ENCODE measurements at regions not wholly inside any gene's neighbourhood (a gene's known extent, or its start where the extent isn't known, plus 50 kb on each side); places are given as distances from the start of the nearest gene placed in this dataset.
"Not testable (repeated sequence)": the region's sequence is repeated elsewhere in the genome, so short reads cannot be mapped to it uniquely, and the experiment has no call there.

- TF ChIP-seq EP300 (IDR thresholded peaks at IDR 0.05; ENCODE audit: low read depth) (no peak), POLR2A (IDR thresholded peaks at IDR 0.05) (no peak), POLR2AphosphoS5 (IDR thresholded peaks at IDR 0.05) (no peak)
- TF ChIP-seq, protein P1, sequence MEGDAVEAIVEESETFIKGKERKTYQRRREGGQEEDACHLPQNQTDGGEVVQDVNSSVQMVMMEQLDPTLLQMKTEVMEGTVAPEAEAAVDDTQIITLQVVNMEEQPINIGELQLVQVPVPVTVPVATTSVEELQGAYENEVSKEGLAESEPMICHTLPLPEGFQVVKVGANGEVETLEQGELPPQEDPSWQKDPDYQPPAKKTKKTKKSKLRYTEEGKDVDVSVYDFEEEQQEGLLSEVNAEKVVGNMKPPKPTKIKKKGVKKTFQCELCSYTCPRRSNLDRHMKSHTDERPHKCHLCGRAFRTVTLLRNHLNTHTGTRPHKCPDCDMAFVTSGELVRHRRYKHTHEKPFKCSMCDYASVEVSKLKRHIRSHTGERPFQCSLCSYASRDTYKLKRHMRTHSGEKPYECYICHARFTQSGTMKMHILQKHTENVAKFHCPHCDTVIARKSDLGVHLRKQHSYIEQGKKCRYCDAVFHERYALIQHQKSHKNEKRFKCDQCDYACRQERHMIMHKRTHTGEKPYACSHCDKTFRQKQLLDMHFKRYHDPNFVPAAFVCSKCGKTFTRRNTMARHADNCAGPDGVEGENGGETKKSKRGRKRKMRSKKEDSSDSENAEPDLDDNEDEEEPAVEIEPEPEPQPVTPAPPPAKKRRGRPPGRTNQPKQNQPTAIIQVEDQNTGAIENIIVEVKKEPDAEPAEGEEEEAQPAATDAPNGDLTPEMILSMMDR (IDR thresholded peaks at IDR 0.05), result no peak
- H3K27ac ChIP-seq, result no peak overlapping the region
- H3K27me3 ChIP-seq, result no peaks in the 10 kb centered on the region
- no peak for DNase-seq
- WGBS, 2 donors (ENCODE audit: low coverage in 1 of 2), result 71 to 73% methylated on average over 4 of the region's 4 CpGs
- H3K9me3 ChIP-seq, result peaks cover 0 to 7% of the 10 kb centered on the region in 2 donors
- intact Hi-C loops (cut with DNase I; ENCODE audit: low total_unique reads) (no loop called here), in situ Hi-C loops (cut with MboI; ENCODE audit: low pct_ligation_motif_present in 1 of 4, low pct_unique_long_range_greater_than_20kb in 1 of 4, low sequenced_read_pairs in 3 of 4) (no loop called here)
- no peak overlapping the region for H3K4me3 ChIP-seq
- H3K4me1 ChIP-seq, result no peaks in the 10 kb centered on the region
- no peaks in the 10 kb centered on the region for H3K36me3 ChIP-seq
Measured at GRCh38 chr16:64679976-64680690, 441.7 kb downstream of the CDH11 start.

- intact Hi-C loops (cut with DNase I; ENCODE audit: low total_unique reads) (no loop called here), in situ Hi-C loops (cut with MboI; ENCODE audit: low pct_ligation_motif_present in 1 of 4, low pct_unique_long_range_greater_than_20kb in 1 of 4, low sequenced_read_pairs in 3 of 4) (no loop called here)
- no peaks in the 10 kb centered on the region for H3K4me1 ChIP-seq
- no peak overlapping the region for H3K27ac ChIP-seq
- H3K4me3 ChIP-seq, result no peak overlapping the region
- no peaks in the 10 kb centered on the region for H3K9me3 ChIP-seq
- no peak for DNase-seq
- H3K27me3 ChIP-seq, result no peaks in the 10 kb centered on the region
- no peak for TF ChIP-seq EP300 (IDR thresholded peaks at IDR 0.05; ENCODE audit: low read depth)
- TF ChIP-seq POLR2AphosphoS5 (IDR thresholded peaks at IDR 0.05), result no peak
- TF ChIP-seq, protein P1 (IDR thresholded peaks at IDR 0.05), result no peak
- TF ChIP-seq POLR2A (IDR thresholded peaks at IDR 0.05), result no peak
- WGBS, 2 donors (ENCODE audit: low coverage in 1 of 2), result 90% methylated on average over 1 to 8 of the region's 8 CpGs
- H3K36me3 ChIP-seq, result no peaks in the 10 kb centered on the region
Measured at GRCh38 chr16:64669573-64669972, 452.3 kb downstream of the CDH11 start.

DNA sequence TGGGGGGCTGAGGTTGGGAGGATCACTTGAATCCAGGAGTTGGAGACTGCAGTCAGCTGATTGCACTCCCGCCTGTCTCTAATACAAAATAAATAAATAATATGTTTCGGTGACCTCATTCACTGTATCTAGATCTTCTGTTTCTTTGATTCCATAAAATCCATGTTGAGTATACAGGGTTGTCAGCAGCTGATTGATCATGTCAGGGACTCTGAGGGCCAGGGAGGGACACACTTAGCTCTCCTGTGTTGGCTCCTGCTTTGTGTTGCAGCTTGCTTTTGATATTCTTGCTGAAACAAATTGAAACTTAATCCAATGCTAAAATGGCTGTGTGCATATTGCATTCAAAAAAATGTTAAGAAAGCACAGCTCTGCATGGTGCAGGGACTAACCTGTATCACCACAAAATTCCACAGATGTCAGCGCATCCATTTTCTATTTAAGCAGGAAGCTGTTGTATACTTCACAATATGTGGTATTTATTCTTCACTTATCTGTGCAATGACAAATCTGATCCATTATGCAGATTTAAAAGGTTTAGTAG is 454.5 kb downstream of the CDH11 start:
- H3K9me3 ChIP-seq, result no peaks in the 10 kb centered on the region
- TF ChIP-seq, protein P1 (IDR thresholded peaks at IDR 0.05), result no peak
- TF ChIP-seq POLR2A (IDR thresholded peaks at IDR 0.05), result no peak
- no peak for TF ChIP-seq EP300 (IDR thresholded peaks at IDR 0.05; ENCODE audit: low read depth)
- no peak for TF ChIP-seq POLR2AphosphoS5 (IDR thresholded peaks at IDR 0.05)
- no peaks in the 10 kb centered on the region for H3K36me3 ChIP-seq
- in situ Hi-C loops (cut with MboI; ENCODE audit: low pct_ligation_motif_present in 1 of 4, low pct_unique_long_range_greater_than_20kb in 1 of 4, low sequenced_read_pairs in 3 of 4), result no loop called here
- H3K4me3 ChIP-seq, result no peak overlapping the region
- no peak for DNase-seq
- intact Hi-C loops (cut with DNase I; ENCODE audit: low total_unique reads), result no loop called here
- no peaks in the 10 kb centered on the region for H3K27me3 ChIP-seq
- no peak overlapping the region for H3K27ac ChIP-seq
- no peaks in the 10 kb centered on the region for H3K4me1 ChIP-seq
- WGBS, 2 donors (ENCODE audit: low coverage in 1 of 2), result 93 to 94% methylated on average over 3 of the region's 3 CpGs

DNA sequence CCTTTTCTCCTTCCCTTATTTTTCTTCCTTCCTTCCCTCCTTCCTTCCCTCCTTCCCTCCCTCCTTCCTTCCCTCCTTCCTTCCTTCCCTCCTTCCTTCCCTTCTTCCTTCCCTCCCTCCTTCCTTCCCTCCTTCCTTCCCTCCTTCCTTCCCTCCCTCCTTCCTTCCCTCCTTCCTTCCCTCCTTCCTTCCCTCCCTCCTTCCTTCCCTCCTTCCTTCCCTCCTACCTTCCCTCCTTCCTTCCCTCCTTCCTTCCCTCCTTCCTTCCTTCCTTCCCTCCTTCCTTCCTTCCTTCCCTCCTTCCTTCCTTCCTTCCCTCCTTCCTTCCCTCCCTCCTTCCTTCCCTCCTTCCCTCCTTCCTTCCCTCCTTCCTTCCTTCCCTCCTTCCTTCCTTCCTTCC is 459.6 kb downstream of the CDH11 start:
- H3K36me3 ChIP-seq; DNase-seq; H3K4me3 ChIP-seq; H3K27ac ChIP-seq; intact Hi-C loops (cut with DNase I; ENCODE audit: low total_unique reads); H3K4me1 ChIP-seq; in situ Hi-C loops (cut with MboI; ENCODE audit: low pct_ligation_motif_present in 1 of 4, low pct_unique_long_range_greater_than_20kb in 1 of 4, low sequenced_read_pairs in 3 of 4); H3K27me3 ChIP-seq; H3K9me3 ChIP-seq: not testable (repeated sequence)

GRCh38 chr16:64659866-64660265 is 462.0 kb downstream of the CDH11 start:
- TF ChIP-seq POLR2AphosphoS5 (IDR thresholded peaks at IDR 0.05) (no peak), EP300 (IDR thresholded peaks at IDR 0.05; ENCODE audit: low read depth) (no peak), POLR2A (IDR thresholded peaks at IDR 0.05) (no peak)
- TF ChIP-seq, protein P1 (IDR thresholded peaks at IDR 0.05), result no peak
- intact Hi-C loops (cut with DNase I; ENCODE audit: low total_unique reads) (no loop called here), in situ Hi-C loops (cut with MboI; ENCODE audit: low pct_ligation_motif_present in 1 of 4, low pct_unique_long_range_greater_than_20kb in 1 of 4, low sequenced_read_pairs in 3 of 4) (no loop called here)
- Histone ChIP-seq H3K4me1 (no peaks in the 10 kb centered on the region), H3K9me3 (no peaks in the 10 kb centered on the region), H3K27ac (no peak overlapping the region), H3K4me3 (no peak overlapping the region), H3K27me3 (no peaks in the 10 kb centered on the region), H3K36me3 (no peaks in the 10 kb centered on the region)
- 62 to 80% methylated on average over 1 of the region's 1 CpG for WGBS, 2 donors (ENCODE audit: low coverage in 1 of 2)
- no peak for DNase-seq

All from transverse colon (tissue), 4 donors.